Peyer's patch (tissue), 4 donors: ENCODE measurements at regions not wholly inside any gene's neighbourhood (a gene's known extent, or its start where the extent isn't known, plus 50 kb on each side); places are given as distances from the start of the nearest gene placed in this dataset.

Experiments
- DNase-seq, 3 donors: peaks; one replicate each; pipeline ENCODE4 v3.0.0-alpha.2; 2017 to 2019
- H3K27ac ChIP-seq, 4 donors: fragments of 200-600 bp; sonication (generic); one replicate each; pipeline ENCODE4 v1.5.1; 2016 to 2019
- H3K27me3 ChIP-seq, 2 donors: fragments of 200-600 bp; sonication (generic); one replicate each; pipeline ENCODE4 v1.5.1; 2019
- H3K36me3 ChIP-seq, 3 donors: fragments of 200-600 bp; sonication (generic); one replicate each; pipeline ENCODE4 v1.5.1; 2016 to 2019
- H3K4me1 ChIP-seq, 4 donors: fragments of 200-600 bp; sonication (generic); one replicate each; pipeline ENCODE4 v1.5.1; 2016 to 2019
- H3K4me3 ChIP-seq, 4 donors: fragments of 200-600 bp; sonication (generic); 1 replicate in 3 of 4; 2 replicates in 1 of 4; pipeline ENCODE4 v1.5.1; 2016 to 2019; ENCODE audit warnings: mild to moderate bottlenecking in 1 of 4
- H3K9me3 ChIP-seq, 4 donors: fragments of 200-600 bp; sonication (generic); one replicate each; pipeline ENCODE4 v1.5.1; 2016 to 2019; ENCODE audit warnings: mild to moderate bottlenecking in 1 of 4
- CTCF ChIP-seq, 6 experiments: fragments of 450-650 bp in 4 of 6; fragments of 200-600 bp in 2 of 6; sonication (generic) in 1 of 6; IDR thresholded peaks; one replicate each; pipeline ENCODE4 v1.5.1; 2017 to 2019; ENCODE audit warnings: antibody characterized with exemption in 6 of 6, mild to moderate bottlenecking in 3 of 6, moderate library complexity in 1 of 6
- POLR2A ChIP-seq, 2 donors: fragments of 450-650 bp; IDR thresholded peaks; one replicate each; pipeline ENCODE4 v1.5.1; 2017; ENCODE audit warnings: antibody characterized with exemption in 2 of 2, mild to moderate bottlenecking in 2 of 2, moderate library complexity in 2 of 2

- Histone ChIP-seq H3K27ac (no peak overlapping the region), H3K36me3 (no peaks in the 10 kb centered on the region), H3K27me3 (no peaks in the 10 kb centered on the region), H3K9me3 (no peaks in the 10 kb centered on the region), H3K4me1 (no peaks in the 10 kb centered on the region), H3K4me3 (no peak overlapping the region)
- no peak for DNase-seq
- TF ChIP-seq CTCF (IDR thresholded peaks at IDR 0.05) (no peak), POLR2A (IDR thresholded peaks at IDR 0.05) (no peak)
Observed at GRCh38 chr13:106159295-106160195, 375.9 kb downstream of the EFNB2 start.

GRCh38 chr13:106156468-106156867 is 379.0 kb downstream of the EFNB2 start:
- TF ChIP-seq POLR2A (IDR thresholded peaks at IDR 0.05) (no peak), CTCF (IDR thresholded peaks at IDR 0.05) (no peak)
- H3K27ac ChIP-seq, result no peak overlapping the region
- DNase-seq, result no peak
- H3K4me3 ChIP-seq, result no peak overlapping the region
- no peaks in the 10 kb centered on the region for H3K9me3 ChIP-seq
- no peaks in the 10 kb centered on the region for H3K4me1 ChIP-seq
- H3K36me3 ChIP-seq, result no peaks in the 10 kb centered on the region
- H3K27me3 ChIP-seq, result no peaks in the 10 kb centered on the region

GRCh38 chr13:106155411-106155810 is 380.1 kb downstream of the EFNB2 start:
- no peaks in the 10 kb centered on the region for H3K36me3 ChIP-seq
- TF ChIP-seq POLR2A (IDR thresholded peaks at IDR 0.05) (no peak), CTCF (IDR thresholded peaks at IDR 0.05) (no peak)
- no peak overlapping the region for H3K4me3 ChIP-seq
- no peak overlapping the region for H3K27ac ChIP-seq
- H3K9me3 ChIP-seq, result no peaks in the 10 kb centered on the region
- DNase-seq, result no peak
- H3K27me3 ChIP-seq, result no peaks in the 10 kb centered on the region
- no peaks in the 10 kb centered on the region for H3K4me1 ChIP-seq

GRCh38 chr13:106153876-106154275 is 381.6 kb downstream of the EFNB2 start:
- Histone ChIP-seq H3K27ac (no peak overlapping the region), H3K36me3 (no peaks in the 10 kb centered on the region), H3K4me1 (no peaks in the 10 kb centered on the region), H3K9me3 (no peaks in the 10 kb centered on the region), H3K4me3 (no peak overlapping the region), H3K27me3 (no peaks in the 10 kb centered on the region)
- TF ChIP-seq CTCF (IDR thresholded peaks at IDR 0.05) (no peak), POLR2A (IDR thresholded peaks at IDR 0.05) (no peak)
- DNase-seq, result no peak

GRCh38 chr13:106153041-106153440 is 382.4 kb downstream of the EFNB2 start:
- Histone ChIP-seq H3K4me3 (no peak overlapping the region), H3K9me3 (no peaks in the 10 kb centered on the region), H3K27ac (no peak overlapping the region), H3K36me3 (no peaks in the 10 kb centered on the region), H3K27me3 (no peaks in the 10 kb centered on the region), H3K4me1 (no peaks in the 10 kb centered on the region)
- no peak for DNase-seq
- TF ChIP-seq POLR2A (IDR thresholded peaks at IDR 0.05) (no peak), CTCF (IDR thresholded peaks at IDR 0.05) (no peak)
